H1 (cell line): ENCODE measurements at regions not wholly inside any gene's neighbourhood (a gene's known extent, or its start where the extent isn't known, plus 50 kb on each side); places are given as distances from the start of the nearest gene placed in this dataset.

Source experiments
- CTCF ChIA-PET: fragments of 300-600 bp; sonication (Branson Sonifier 250); formaldehyde crosslinking; loops from one replicate; lab custom pipeline; 2021; ENCODE audit not compliant: partially characterized antibody; lab: Charles Lee
- POLR2A ChIA-PET: fragments of 300-600 bp; sonication (Branson Sonifier 250); formaldehyde crosslinking; loops from one replicate; lab custom pipeline; 2021; ENCODE audit warnings: inconsistent platforms; ENCODE audit not compliant: partially characterized antibody; lab: Charles Lee
- DNase-seq, 2 experiments: peaks; one replicate each; pipeline versions ENCODE4 v3.0.0 to v3.0.0-alpha.2; 2010 to 2022; ENCODE audit warnings: low spot score in 2 of 2, low read depth in 1 of 2, mixed read lengths in 1 of 2
- FAIRE-seq: peaks from 2 replicates; lab custom pipeline; 2011; peaks lifted over from hg19 to GRCh38; lab: Jason Lieb, UNC
- H2AFZ ChIP-seq: 2 replicates; pipeline ENCODE4 v1.8.1; 2012; ENCODE audit warnings: low read length, inconsistent platforms
- H2AK5ac ChIP-seq: 2 replicates; pipeline ENCODE4 v1.6.1; 2013; ENCODE audit warnings: low read depth, low read length
- H2BK120ac ChIP-seq: replicated peaks from 2 replicates; pipeline ENCODE3; 2013; ENCODE audit warnings: low read depth, low read length, inconsistent platforms
- H2BK12ac ChIP-seq: 2 replicates; pipeline ENCODE4 v1.6.1; 2013; ENCODE audit warnings: low read depth, low read length
- H2BK15ac ChIP-seq: 2 replicates; pipeline ENCODE4 v1.6.1; 2013; ENCODE audit warnings: low read length
- H2BK20ac ChIP-seq: 2 replicates; pipeline ENCODE4 v1.6.1; 2013; ENCODE audit warnings: low read length
- H2BK5ac ChIP-seq: 2 replicates; pipeline ENCODE4 v1.6.1; 2013; ENCODE audit warnings: low read depth, low read length
- H3K14ac ChIP-seq: 2 replicates; pipeline ENCODE4 v1.6.1; 2013; ENCODE audit warnings: inconsistent platforms; ENCODE audit not compliant: insufficient read length
- H3K18ac ChIP-seq: 2 replicates; pipeline ENCODE4 v1.6.1; 2013; ENCODE audit warnings: low read length; ENCODE audit errors: extremely low read depth
- H3K23ac ChIP-seq: 2 replicates; pipeline ENCODE4 v1.6.1; 2013; ENCODE audit warnings: inconsistent platforms; ENCODE audit not compliant: insufficient read length
- H3K23me2 ChIP-seq: 2 replicates; pipeline ENCODE4 v1.6.1; 2013; ENCODE audit warnings: low read depth, low read length
- H3K27ac ChIP-seq: 2 replicates; pipeline ENCODE4 v1.6.1; 2011; ENCODE audit warnings: low read depth, low read length, inconsistent platforms
- H3K27me3 ChIP-seq, 4 experiments: replicated peaks in 1 of 4; 1 replicate in 1 of 4; 2 replicates in 3 of 4; pipeline versions ENCODE4 v1.6.1 to v1.8.1; 2011 to 2013; ENCODE audit warnings: low read length in 3 of 4, mild to moderate bottlenecking in 3 of 4, inconsistent platforms in 2 of 4, mixed read lengths in 2 of 4, moderate library complexity in 1 of 4; ENCODE audit not compliant: control insufficient read depth in 3 of 4, insufficient read depth in 3 of 4; ENCODE audit errors: extremely low read depth in 1 of 4
- H3K36me3 ChIP-seq, 4 experiments: 2 replicates each; pipeline versions ENCODE4 v1.6.1 to v1.8.1; 2011 to 2013; ENCODE audit warnings: mild to moderate bottlenecking in 4 of 4, low read length in 3 of 4, moderate library complexity in 2 of 4, control low read depth in 1 of 4, inconsistent platforms in 1 of 4; ENCODE audit not compliant: insufficient read depth in 4 of 4, control insufficient read depth in 2 of 4
- H3K4ac ChIP-seq: replicated peaks from 2 replicates; pipeline ENCODE3; 2013; ENCODE audit warnings: low read length, low read depth, mixed read lengths, inconsistent platforms; ENCODE audit not compliant: insufficient read length
- H3K4me1 ChIP-seq, 4 experiments: replicated peaks in 1 of 4; 1 replicate in 1 of 4; 2 replicates in 3 of 4; pipeline versions ENCODE4 v1.6.1 to v1.8.1; 2011 to 2013; ENCODE audit warnings: low read length in 3 of 4, inconsistent platforms in 2 of 4, mixed read lengths in 1 of 4; ENCODE audit not compliant: insufficient read depth in 4 of 4, control insufficient read depth in 3 of 4
- H3K4me2 ChIP-seq, 2 experiments: 2 replicates each; pipeline versions ENCODE4 v1.6.1 to v1.8.1; 2011 to 2013; ENCODE audit warnings: low read depth in 2 of 2, low read length in 2 of 2, control low read depth in 1 of 2, inconsistent platforms in 1 of 2, mild to moderate bottlenecking in 1 of 2; ENCODE audit not compliant: insufficient read depth in 1 of 2
- H3K4me3 ChIP-seq, 4 experiments: fragments of 200-600, 300-600 bp in 1 of 4; sonication (generic), shearing (Covaris generic), sonication (Bioruptor Twin) in 1 of 4; 2 replicates each; pipeline versions ENCODE4 v1.5.1 to v1.8.1; 2011 to 2016; ENCODE audit warnings: low read length in 4 of 4, low read depth in 3 of 4, control low read depth in 2 of 4, inconsistent platforms in 2 of 4, mild to moderate bottlenecking in 2 of 4, mixed read lengths in 1 of 4, moderate library complexity in 1 of 4; ENCODE audit not compliant: insufficient read depth in 2 of 4; ENCODE audit errors: extremely low read depth in 1 of 4
- H3K56ac ChIP-seq: replicated peaks from 2 replicates; pipeline ENCODE3; 2013; ENCODE audit warnings: low read depth, mild to moderate bottlenecking, mixed read lengths, low read length, inconsistent platforms; ENCODE audit not compliant: insufficient read length
- H3K79me1 ChIP-seq: 2 replicates; pipeline ENCODE4 v1.6.1; 2013; ENCODE audit warnings: low read depth, low read length, control low read depth
- H3K79me2 ChIP-seq, 2 experiments: 2 replicates each; pipeline versions ENCODE4 v1.6.1 to v1.8.1; 2012 to 2013; ENCODE audit warnings: low read length in 2 of 2, mild to moderate bottlenecking in 2 of 2, inconsistent platforms in 1 of 2; ENCODE audit not compliant: insufficient read depth in 2 of 2, control insufficient read depth in 1 of 2
- H3K9ac ChIP-seq, 4 experiments: replicated peaks in 1 of 4; 1 replicate in 1 of 4; 2 replicates in 3 of 4; pipeline versions ENCODE4 v1.6.1 to v1.8.1; 2011 to 2013; ENCODE audit warnings: low read depth in 3 of 4, low read length in 3 of 4, control low read depth in 2 of 4, mild to moderate bottlenecking in 2 of 4, moderate library complexity in 2 of 4, inconsistent platforms in 1 of 4; ENCODE audit errors: extremely low read depth in 1 of 4
- H3K9me3 ChIP-seq, 2 experiments: 2 replicates each; pipeline versions ENCODE4 v1.6.1 to v1.8.1; 2012 to 2013; ENCODE audit warnings: mild to moderate bottlenecking in 2 of 2, moderate library complexity in 2 of 2, control low read depth in 1 of 2, inconsistent platforms in 1 of 2, low read depth in 1 of 2, low read length in 1 of 2, mixed read lengths in 1 of 2; ENCODE audit not compliant: insufficient read depth in 2 of 2
- H4K20me1 ChIP-seq, 2 experiments: replicated peaks in 1 of 2; 2 replicates each; pipeline versions ENCODE3 to v1.8.1; 2011 to 2013; ENCODE audit warnings: inconsistent platforms in 2 of 2, low read length in 2 of 2, mild to moderate bottlenecking in 1 of 2; ENCODE audit not compliant: insufficient read depth in 2 of 2, control insufficient read depth in 1 of 2
- H4K5ac ChIP-seq: 2 replicates; pipeline ENCODE4 v1.6.1; 2013; ENCODE audit warnings: low read length, low read depth, mixed read lengths, inconsistent platforms; ENCODE audit not compliant: insufficient read length
- H4K8ac ChIP-seq: 2 replicates; pipeline ENCODE4 v1.8.0; 2013; ENCODE audit warnings: mild to moderate bottlenecking, moderate library complexity, low read length, inconsistent platforms; ENCODE audit not compliant: insufficient read depth; ENCODE audit errors: extremely low read depth
- H4K91ac ChIP-seq: replicated peaks from 2 replicates; pipeline ENCODE3; 2013; ENCODE audit warnings: low read length, mixed read lengths, inconsistent platforms; ENCODE audit not compliant: insufficient read length
- ATF3 ChIP-seq: IDR thresholded peaks from 2 replicates; pipeline ENCODE4 v1.6.1; 2011; ENCODE audit warnings: low read depth, mild to moderate bottlenecking, low read length; ENCODE audit not compliant: insufficient read depth
- CEBPB ChIP-seq: IDR thresholded peaks from 2 replicates; pipeline ENCODE4 v1.6.1; 2012; ENCODE audit warnings: low read depth, low read length
- CHD1 ChIP-seq: IDR thresholded peaks from 2 replicates; pipeline ENCODE4 v1.6.1; 2012; ENCODE audit warnings: low read depth, low read length, improper control_type of control experiment
- CHD2 ChIP-seq: IDR thresholded peaks from 2 replicates; pipeline ENCODE4 v1.6.1; 2012; ENCODE audit warnings: low read length, improper control_type of control experiment
- FOSL1 ChIP-seq: IDR thresholded peaks from 2 replicates; pipeline ENCODE4 v1.6.1; 2011; ENCODE audit warnings: mild to moderate bottlenecking, low read depth, low read length, moderate library complexity; ENCODE audit not compliant: insufficient read depth
- GABPA ChIP-seq: IDR thresholded peaks from 2 replicates; pipeline ENCODE4 v1.6.1; 2011; ENCODE audit warnings: mild to moderate bottlenecking, low read length, moderate library complexity, borderline replicate concordance; ENCODE audit not compliant: insufficient read depth
- RBBP5 ChIP-seq: IDR thresholded peaks from 2 replicates; pipeline ENCODE4 v1.7.1; 2012; ENCODE audit warnings: low read depth, mild to moderate bottlenecking, inconsistent platforms, low read length, moderate library complexity, borderline replicate concordance
- RXRA ChIP-seq: IDR thresholded peaks from 2 replicates; pipeline ENCODE4 v1.6.1; 2011; ENCODE audit warnings: low read depth, mild to moderate bottlenecking, low read length, moderate library complexity; ENCODE audit not compliant: insufficient read depth
- TAF7 ChIP-seq: optimal IDR thresholded peaks from 2 replicates; pipeline ENCODE3; 2011; ENCODE audit warnings: low read depth, mild to moderate bottlenecking, inconsistent platforms, low read length, moderate library complexity, borderline replicate concordance
- WGBS, 2 experiments: shearing (Covaris generic) in 1 of 2; methylation state at CpG; one replicate each; pipeline versions ENCODE4 v1.1.6 to v1.1.7; 2013 to 2015; ENCODE audit warnings: low lambda C conversion rate in 2 of 2, mixed read lengths in 2 of 2, inconsistent platforms in 1 of 2, low coverage in 1 of 2, missing lambda C conversion rate in 1 of 2; ENCODE audit not compliant: insufficient replicate concordance in 2 of 2, insufficient coverage in 1 of 2, insufficient read length in 1 of 2; ENCODE audit errors: extremely low coverage in 1 of 2, missing lambda C conversion rate in 1 of 2; 5-methylcytosine and 5-hydroxymethylcytosine counted together
- TF ChIP-seq, protein P1 (sequence below): IDR thresholded peaks from 2 replicates; pipeline ENCODE4 v1.6.1; 2012; ENCODE audit warnings: inconsistent platforms
- TF ChIP-seq, protein P2 (sequence below), 3 experiments: IDR thresholded peaks; 1 replicate in 2 of 3; 2 replicates in 1 of 3; pipeline versions ENCODE4 v1.5.1 to v1.6.1; 2011; ENCODE audit warnings: low read length in 3 of 3, mild to moderate bottlenecking in 3 of 3, inconsistent platforms in 2 of 3, low read depth in 1 of 3, moderate library complexity in 1 of 3; ENCODE audit not compliant: insufficient read depth in 1 of 3; ENCODE audit errors: control extremely low read depth in 1 of 3

- CTCF ChIA-PET = interaction anchor here (1.0 to 1.7 kb wide), 4 partner anchors 14 to 438 kb away, joined by 3 to 4 read pairs (median 3); no protein-coding TSS in a partner anchor
- H3K36me3 ChIP-seq = no peaks in the 10 kb centered on the region
- H2BK120ac ChIP-seq = no peak overlapping the region
- no peak overlapping the region for H2AFZ ChIP-seq
- FAIRE-seq = no peak
- no peak overlapping the region for H4K8ac ChIP-seq
- H3K4me2 ChIP-seq = no peak overlapping the region
- H4K20me1 ChIP-seq = no peaks in the 10 kb centered on the region
- H3K23ac ChIP-seq = no peak overlapping the region
- no peak overlapping the region for H2AK5ac ChIP-seq
- H2BK12ac ChIP-seq = no peak overlapping the region
- no peak overlapping the region for H3K4me3 ChIP-seq
- TF ChIP-seq CEBPB (no peak), CHD1 (no peak), ATF3 (no peak), GABPA (no peak), CHD2 (no peak), RBBP5 (no peak), FOSL1 (no peak), TAF7 (no peak), RXRA (no peak)
- TF ChIP-seq, protein P1, sequence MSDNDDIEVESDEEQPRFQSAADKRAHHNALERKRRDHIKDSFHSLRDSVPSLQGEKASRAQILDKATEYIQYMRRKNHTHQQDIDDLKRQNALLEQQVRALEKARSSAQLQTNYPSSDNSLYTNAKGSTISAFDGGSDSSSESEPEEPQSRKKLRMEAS = no peak
- TF ChIP-seq, protein P2, sequence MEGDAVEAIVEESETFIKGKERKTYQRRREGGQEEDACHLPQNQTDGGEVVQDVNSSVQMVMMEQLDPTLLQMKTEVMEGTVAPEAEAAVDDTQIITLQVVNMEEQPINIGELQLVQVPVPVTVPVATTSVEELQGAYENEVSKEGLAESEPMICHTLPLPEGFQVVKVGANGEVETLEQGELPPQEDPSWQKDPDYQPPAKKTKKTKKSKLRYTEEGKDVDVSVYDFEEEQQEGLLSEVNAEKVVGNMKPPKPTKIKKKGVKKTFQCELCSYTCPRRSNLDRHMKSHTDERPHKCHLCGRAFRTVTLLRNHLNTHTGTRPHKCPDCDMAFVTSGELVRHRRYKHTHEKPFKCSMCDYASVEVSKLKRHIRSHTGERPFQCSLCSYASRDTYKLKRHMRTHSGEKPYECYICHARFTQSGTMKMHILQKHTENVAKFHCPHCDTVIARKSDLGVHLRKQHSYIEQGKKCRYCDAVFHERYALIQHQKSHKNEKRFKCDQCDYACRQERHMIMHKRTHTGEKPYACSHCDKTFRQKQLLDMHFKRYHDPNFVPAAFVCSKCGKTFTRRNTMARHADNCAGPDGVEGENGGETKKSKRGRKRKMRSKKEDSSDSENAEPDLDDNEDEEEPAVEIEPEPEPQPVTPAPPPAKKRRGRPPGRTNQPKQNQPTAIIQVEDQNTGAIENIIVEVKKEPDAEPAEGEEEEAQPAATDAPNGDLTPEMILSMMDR (IDR thresholded peaks at IDR 0.05; ENCODE audit: control extremely low read depth in 1 of 3, insufficient read depth in 1 of 3, low read depth in 1 of 3, low read length in 3 of 3) = no peak
- TF ChIP-seq, all 59 proteins: peak for 0
- WGBS, 2 experiments = 94% methylated on average over 4 of the region's 4 CpGs; no CpG with 5 or more reads in 1 of the 2 experiments
- Histone ChIP-seq H3K18ac (no peak overlapping the region), H3K9ac (no peak overlapping the region), H3K9me3 (no peaks in the 10 kb centered on the region; a peak in 1 of 4 replicates), H3K79me1 (no peaks in the 10 kb centered on the region), H3K4me1 (no peaks in the 10 kb centered on the region), H3K56ac (no peak overlapping the region), H2BK20ac (no peak overlapping the region), H4K5ac (no peak overlapping the region), H3K14ac (no peak overlapping the region), H3K27ac (no peak overlapping the region), H2BK15ac (no peak overlapping the region), H3K27me3 (no peaks in the 10 kb centered on the region), H2BK5ac (no peak overlapping the region), H4K91ac (no peak overlapping the region), H3K79me2 (no peaks in the 10 kb centered on the region), H3K4ac (no peak overlapping the region), H3K23me2 (no peaks in the 10 kb centered on the region)
- POLR2A ChIA-PET = no interaction called here
- no peak for DNase-seq
Observed at GRCh38 chr15:61633951-61634350, 404.8 kb upstream of the RORA start.
